Nucleus accumbens (tissue), 56 donors: ENCODE measurements at regions not wholly inside any gene's neighbourhood (a gene's known extent, or its start where the extent isn't known, plus 50 kb on each side); places are given as distances from the start of the nearest gene placed in this dataset.
A peak's percentile ranks its signal among the peaks of the same experiment; 100 is the strongest.
"Not testable (repeated sequence)": the region's sequence is repeated elsewhere in the genome, so short reads cannot be mapped to it uniquely, and the experiment has no call there.

Source experiments
- DNase-seq, 56 donors: peaks; one replicate each; lab custom pipeline; 2025; lab: John Stamatoyannopoulos, UW

GRCh38 chr9:38170155-38170554 lies 101.1 kb upstream of the SHB start:
- not testable (repeated sequence) for DNase-seq

- DNase-seq = no peak
Measured at GRCh38 chr9:38166501-38166900, 97.5 kb upstream of the SHB start.

DNA sequence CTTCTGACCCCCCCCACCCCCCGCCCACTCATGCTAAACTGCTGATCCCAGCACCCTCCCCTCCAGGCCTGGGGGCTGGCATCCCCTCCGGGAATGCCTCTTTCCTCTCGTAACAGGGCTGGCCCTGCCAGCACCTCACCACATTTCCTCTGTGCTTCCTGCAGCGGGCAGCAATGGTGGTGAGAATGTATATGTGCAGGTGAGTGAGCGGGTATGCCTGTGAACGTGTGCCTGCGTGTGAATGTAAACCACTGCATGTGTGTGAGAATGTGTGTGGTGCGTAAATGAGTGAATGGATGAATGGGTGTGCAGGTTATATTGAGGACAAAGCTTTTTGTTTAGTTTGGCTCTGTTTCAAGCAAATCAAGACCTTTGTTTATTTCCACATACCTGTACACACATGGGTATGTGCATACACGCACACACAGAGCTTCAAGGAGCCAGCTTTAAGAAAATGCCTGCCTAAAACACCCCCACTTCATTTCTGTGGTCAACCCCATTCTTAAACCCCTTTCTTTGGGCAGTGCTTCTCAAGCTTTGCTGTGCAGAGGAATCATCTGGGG lies 95.7 kb upstream of the SHB start:
- DNase-seq = no peak

- DNase-seq = no peak
Measured at GRCh38 chr9:38163518-38163917, 94.5 kb upstream of the SHB start.

DNA sequence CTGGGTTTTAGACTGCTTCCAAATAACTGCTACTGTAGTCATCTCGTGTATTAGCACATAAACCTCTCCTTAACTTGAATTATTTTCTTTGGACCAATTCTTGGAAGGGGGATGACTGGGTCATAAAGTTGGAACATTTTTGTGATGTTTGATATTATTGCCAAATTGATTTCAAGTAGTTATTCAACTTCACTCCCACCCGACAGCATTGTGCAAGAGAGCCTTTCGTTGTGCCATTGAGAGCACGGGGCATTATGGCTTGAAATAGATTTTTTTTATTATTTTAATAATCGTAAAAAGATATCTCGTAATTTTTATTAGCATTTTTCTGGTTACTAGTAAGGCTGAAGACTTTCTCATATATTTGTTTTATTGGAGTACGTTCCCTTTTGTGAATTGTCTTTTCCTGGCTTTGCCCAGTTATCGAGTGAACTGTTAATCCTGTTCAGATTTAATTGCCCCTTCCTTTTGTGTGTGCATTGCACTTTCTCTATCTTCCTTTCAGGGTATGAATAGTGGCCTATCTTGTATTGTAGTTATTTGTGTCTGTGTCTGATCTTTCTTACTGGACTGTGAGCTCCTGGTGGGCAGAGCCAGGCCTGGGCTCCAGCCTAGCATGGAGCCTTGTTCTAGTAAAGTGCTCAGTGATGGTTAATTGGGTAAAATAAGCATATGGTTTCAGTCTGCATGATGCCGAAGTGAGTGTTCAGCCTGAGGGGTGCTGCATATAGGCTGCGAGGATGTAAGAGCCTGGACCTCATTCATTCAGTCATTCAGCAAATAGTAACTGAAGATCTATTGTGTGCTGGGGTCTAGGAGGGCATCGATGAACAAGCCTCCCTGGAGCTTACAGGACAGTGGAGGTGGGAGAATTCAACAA lies 93.5 kb upstream of the SHB start:
- no peak for DNase-seq

DNA sequence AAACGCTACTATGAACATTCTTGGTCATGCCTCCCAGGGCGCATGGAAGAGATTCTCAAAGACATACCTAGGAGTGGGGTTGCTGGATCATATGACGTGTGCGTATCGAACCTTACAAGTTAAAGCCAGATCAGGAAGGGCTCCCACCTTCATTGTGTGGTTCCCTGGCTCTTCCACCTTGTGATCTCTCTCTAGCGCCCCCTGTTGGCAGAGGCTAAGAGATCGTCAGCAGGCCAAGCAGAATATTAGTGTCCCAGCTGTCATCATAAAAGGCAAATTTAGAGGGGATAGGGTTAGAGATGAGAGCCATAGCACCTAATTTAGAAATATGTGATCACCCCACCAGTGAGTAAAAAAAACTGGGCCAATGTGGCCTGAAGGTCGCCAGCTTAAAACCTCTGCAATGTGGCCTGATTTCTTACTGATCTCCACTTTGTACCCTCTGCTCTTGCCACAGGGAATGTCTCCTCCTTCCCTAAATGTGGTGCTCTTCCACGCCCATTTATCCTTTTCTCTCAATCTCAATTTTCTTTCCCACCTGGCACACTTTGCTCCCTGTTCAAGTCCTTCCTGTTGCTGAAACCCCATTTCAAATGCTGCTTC lies 91.7 kb upstream of the SHB start:
- DNase-seq = peak in 25 of 56 donors; percentile 2 to 52 (median 14)

GRCh38 chr9:38159599-38159998 lies 90.6 kb upstream of the SHB start:
- DNase-seq = no peak

DNA sequence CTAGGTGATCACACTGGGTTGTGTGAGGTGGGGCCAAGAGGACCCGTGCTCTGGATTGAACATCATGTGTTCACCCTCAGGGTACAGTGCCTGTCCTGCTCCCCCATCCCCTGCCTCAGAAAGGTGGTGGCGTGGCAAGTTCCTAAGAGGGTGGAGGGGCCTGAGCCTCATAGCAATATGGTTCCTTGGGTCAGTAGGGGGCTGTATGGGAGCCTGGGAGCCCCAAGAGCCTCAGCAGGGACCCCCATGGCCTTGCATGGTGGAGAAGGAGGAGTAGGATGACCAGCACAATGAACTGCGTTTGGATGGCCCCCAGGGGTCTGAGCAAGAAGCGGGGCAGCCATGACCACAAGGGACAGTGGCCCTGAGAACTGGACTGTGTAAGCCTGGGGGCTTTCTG lies 89.6 kb upstream of the SHB start:
- no peak for DNase-seq

- DNase-seq = no peak
Measured at GRCh38 chr9:38157711-38158110, 88.7 kb upstream of the SHB start.

- DNase-seq = no peak
Measured at GRCh38 chr9:38154501-38155421, 85.7 kb upstream of the SHB start.

GRCh38 chr9:38153910-38154291 lies 84.9 kb upstream of the SHB start:
- no peak for DNase-seq

- peak in 2 of 56 donors; percentile 4 to 13 for DNase-seq
Measured at GRCh38 chr9:38153152-38153909, 84.3 kb upstream of the SHB start.

DNA sequence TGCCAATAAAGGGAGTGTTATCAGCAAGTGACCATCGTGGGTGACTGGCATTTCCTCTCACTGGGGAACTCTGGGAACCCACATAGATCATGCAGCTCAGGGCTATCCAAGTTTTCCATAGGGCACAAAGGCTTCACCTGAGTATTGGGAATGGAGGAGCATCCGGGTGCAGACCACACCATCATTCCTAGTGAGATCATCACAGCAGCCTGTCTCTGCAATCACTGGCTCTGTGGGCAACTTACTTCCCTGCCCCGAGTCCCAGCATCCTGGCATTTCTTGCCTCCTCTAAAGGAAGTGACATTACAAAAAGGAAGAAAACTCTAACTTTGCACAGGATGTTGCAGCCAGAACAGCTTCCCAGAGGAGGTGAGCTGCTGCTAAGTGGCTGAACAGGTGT lies 80.6 kb upstream of the SHB start:
- no peak for DNase-seq

DNA sequence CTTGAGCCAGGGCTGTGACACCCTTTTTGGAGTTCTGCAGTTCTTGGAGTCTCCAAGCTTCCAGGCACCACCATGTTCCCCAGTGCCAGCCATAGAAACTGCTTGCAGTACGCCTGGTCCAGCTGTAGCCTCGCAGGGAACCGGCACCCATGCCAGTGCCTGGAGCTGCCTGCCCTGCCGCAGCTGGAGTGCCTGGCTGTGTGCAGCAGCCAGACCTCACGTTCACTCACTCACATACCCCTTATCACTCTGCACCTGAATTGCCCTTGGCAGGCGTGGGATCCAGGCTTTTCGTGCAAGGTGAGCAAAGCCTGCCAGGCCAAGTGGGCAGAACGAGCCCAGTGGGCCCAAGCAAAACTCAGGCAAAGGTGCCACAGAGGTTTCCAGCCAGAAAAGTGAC lies 77.8 kb upstream of the SHB start:
- no peak for DNase-seq

- no peak for DNase-seq
Measured at GRCh38 chr9:38145526-38146053, 76.6 kb upstream of the SHB start.

DNA sequence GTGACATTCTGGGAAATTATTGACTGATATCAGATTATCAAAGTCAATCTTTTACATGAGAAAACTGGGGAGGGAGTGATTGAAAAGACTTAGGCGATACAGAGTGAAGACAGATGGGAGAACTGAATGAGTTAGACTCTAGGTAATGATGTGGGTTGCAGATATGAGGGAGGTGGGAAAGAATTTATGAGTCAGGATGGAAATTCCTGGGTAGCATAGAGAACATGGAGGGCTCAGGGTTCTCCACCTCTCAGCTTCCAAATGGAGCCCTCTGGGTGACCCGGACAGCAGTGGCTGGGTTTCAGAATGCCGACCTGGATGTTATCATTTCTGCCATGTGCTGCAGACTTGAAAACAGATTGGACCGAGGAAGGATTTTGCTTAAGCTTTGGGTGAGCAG lies 75.4 kb upstream of the SHB start:
- DNase-seq = no peak

DNA sequence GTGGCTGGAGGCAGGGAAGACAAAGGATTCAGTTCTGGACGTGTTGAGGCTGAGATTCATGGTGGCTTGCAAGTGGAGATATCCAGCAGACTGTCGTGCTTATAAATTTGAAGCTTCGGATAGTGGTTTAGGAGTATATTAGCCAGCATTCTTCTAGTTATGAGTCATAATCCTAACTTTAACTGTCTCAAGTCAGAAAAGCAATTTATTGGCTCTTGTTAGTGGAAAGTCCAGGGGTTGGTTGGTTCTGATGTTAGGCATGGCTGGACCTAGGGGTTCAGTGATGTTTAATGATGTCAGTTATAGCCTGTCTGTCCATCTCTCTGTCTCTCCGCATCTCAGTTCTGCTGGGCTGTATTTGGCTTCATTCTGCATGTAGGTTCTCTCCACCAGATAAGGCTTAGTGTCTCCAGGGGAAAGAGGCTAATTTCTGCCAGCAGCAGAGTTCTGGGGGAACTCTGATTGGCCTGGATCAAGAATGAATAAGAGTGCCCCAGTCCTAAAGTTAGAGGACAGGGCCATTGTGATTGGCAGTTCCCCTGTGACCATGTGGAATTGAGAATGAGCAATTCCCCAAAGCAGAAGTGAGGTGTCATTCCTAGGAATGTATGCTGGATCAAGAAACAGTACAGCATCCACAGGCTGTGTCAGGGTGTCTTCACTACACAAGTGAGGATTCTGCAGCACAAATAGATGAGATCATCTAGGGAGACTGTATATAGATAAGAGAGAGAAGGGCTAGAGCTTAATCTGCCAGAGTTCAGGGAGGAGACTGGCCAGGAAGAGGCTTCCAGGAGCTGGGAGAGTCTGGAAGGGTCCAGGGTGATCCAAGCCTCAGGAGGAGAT lies 72.9 kb upstream of the SHB start:
- DNase-seq = no peak

DNA sequence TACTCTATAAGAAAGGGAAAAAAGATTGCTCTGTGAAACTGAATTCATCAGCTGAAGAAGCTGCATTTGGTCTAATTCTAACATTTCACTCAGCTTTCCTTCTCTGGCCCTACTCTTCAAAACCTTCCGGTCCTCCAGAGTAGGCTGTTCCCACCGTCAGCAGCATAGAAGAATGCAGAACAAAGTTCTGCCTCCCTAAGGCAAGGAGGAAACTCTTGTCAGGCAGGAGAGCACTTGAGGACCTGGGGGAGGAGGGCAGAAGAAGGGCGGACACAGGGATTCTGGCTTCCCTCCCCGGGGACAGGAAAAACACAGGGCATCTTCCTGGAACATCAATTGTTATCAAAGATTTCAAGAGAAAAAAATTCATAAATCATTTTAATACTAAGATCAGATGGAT lies 69.2 kb upstream of the SHB start:
- DNase-seq = no peak

GRCh38 chr9:38137342-38137741 lies 68.3 kb upstream of the SHB start:
- DNase-seq = no peak
